Nephron (organoid): ENCODE measurements at regions not wholly inside any gene's neighbourhood (a gene's known extent, or its start where the extent isn't known, plus 50 kb on each side); places are given as distances from the start of the nearest gene placed in this dataset.
A peak's percentile ranks its signal among the peaks of the same experiment; 100 is the strongest.

ENCODE experiments used
- H3K27ac Mint-ChIP-seq, 3 experiments: 2 replicates each; pipeline ENCODE4 v1.8.0; 2020; ENCODE audit warnings: mixed read lengths in 3 of 3, mild to moderate bottlenecking in 2 of 3, moderate library complexity in 1 of 3
- H3K27me3 Mint-ChIP-seq: 2 replicates; pipeline ENCODE4 v1.8.0; 2021; ENCODE audit warnings: low read depth, mild to moderate bottlenecking, moderate library complexity, mixed read lengths
- H3K36me3 Mint-ChIP-seq: 2 replicates; pipeline ENCODE4 v1.8.0; 2020; ENCODE audit warnings: low read depth, mixed read lengths
- H3K4me1 Mint-ChIP-seq: 2 replicates; pipeline ENCODE4 v1.8.0; 2020; ENCODE audit warnings: mixed read lengths
- H3K4me3 Mint-ChIP-seq, 3 experiments: 2 replicates each; pipeline ENCODE4 v1.8.0; 2020; ENCODE audit warnings: mild to moderate bottlenecking in 3 of 3, mixed read lengths in 3 of 3, moderate library complexity in 2 of 3
- H3K9me3 Mint-ChIP-seq: 2 replicates; pipeline ENCODE4 v1.8.0; 2020; ENCODE audit warnings: mixed read lengths
- CTCF ChIP-seq, 3 experiments: fragments of 200-600 bp; sonication (generic); IDR thresholded peaks; one replicate each; pipeline ENCODE4 v1.5.0; 2021; ENCODE audit warnings: antibody characterized with exemption in 3 of 3; ENCODE audit not compliant: unreplicated experiment in 3 of 3

- peaks cover 26% of the 10 kb centered on the region for H3K27me3 Mint-ChIP-seq
- H3K4me3 Mint-ChIP-seq: no peak overlapping the region
- no peak overlapping the region for H3K27ac Mint-ChIP-seq
- H3K4me1 Mint-ChIP-seq: peaks cover 4% of the 10 kb centered on the region
- no peak for TF ChIP-seq CTCF (IDR thresholded peaks at IDR 0.05; ENCODE audit: unreplicated experiment in 3 of 3)
- H3K36me3 Mint-ChIP-seq: no peaks in the 10 kb centered on the region
- H3K9me3 Mint-ChIP-seq: no peaks in the 10 kb centered on the region
These were observed 80.1 kb upstream of the TP53I11 start for GRCh38 chr11:45030778-45031177.

- Mint-ChIP-seq H3K27me3 (peaks cover 33% of the 10 kb centered on the region), H3K36me3 (no peaks in the 10 kb centered on the region), H3K9me3 (no peaks in the 10 kb centered on the region), H3K4me3 (no peak overlapping the region), H3K27ac (no peak overlapping the region), H3K4me1 (no peaks in the 10 kb centered on the region)
- no peak for TF ChIP-seq CTCF (IDR thresholded peaks at IDR 0.05; ENCODE audit: unreplicated experiment in 3 of 3)
These were observed 81.3 kb upstream of the TP53I11 start for GRCh38 chr11:45031912-45032519.

GRCh38 chr11:45035413-45035812 lies 84.7 kb upstream of the TP53I11 start:
- H3K4me3 Mint-ChIP-seq: no peak overlapping the region
- TF ChIP-seq CTCF (IDR thresholded peaks at IDR 0.05; ENCODE audit: unreplicated experiment in 3 of 3): no peak

GRCh38 chr11:45036010-45036409 lies 85.3 kb upstream of the TP53I11 start:
- Mint-ChIP-seq H3K27ac (no peak overlapping the region), H3K36me3 (peaks cover 4% of the 10 kb centered on the region), H3K27me3 (peaks cover 27% of the 10 kb centered on the region), H3K9me3 (peaks cover 18% of the 10 kb centered on the region), H3K4me3 (no peak overlapping the region), H3K4me1 (no peaks in the 10 kb centered on the region)
- TF ChIP-seq CTCF (IDR thresholded peaks at IDR 0.05; ENCODE audit: unreplicated experiment in 3 of 3): no peak

More at GRCh38 chr11:45035413-45035812, 84.7 kb upstream of the TP53I11 start:
- peaks cover 18% of the 10 kb centered on the region for H3K9me3 Mint-ChIP-seq
- peak overlapping the region in 1 of 3 experiments; percentile 50 for H3K27ac Mint-ChIP-seq
- H3K36me3 Mint-ChIP-seq: peaks cover 4% of the 10 kb centered on the region
- H3K27me3 Mint-ChIP-seq: peaks cover 24% of the 10 kb centered on the region
- no peaks in the 10 kb centered on the region for H3K4me1 Mint-ChIP-seq

- Mint-ChIP-seq H3K36me3 (peaks cover 4% of the 10 kb centered on the region), H3K27me3 (peaks cover 25% of the 10 kb centered on the region), H3K4me1 (no peaks in the 10 kb centered on the region), H3K4me3 (no peak overlapping the region), H3K9me3 (peaks cover 18% of the 10 kb centered on the region), H3K27ac (no peak overlapping the region)
- no peak for TF ChIP-seq CTCF (IDR thresholded peaks at IDR 0.05; ENCODE audit: unreplicated experiment in 3 of 3)
These were observed 86.0 kb upstream of the TP53I11 start for GRCh38 chr11:45036733-45037132.

GRCh38 chr11:45037434-45038005 lies 86.8 kb upstream of the TP53I11 start:
- no peak for TF ChIP-seq CTCF (IDR thresholded peaks at IDR 0.05; ENCODE audit: unreplicated experiment in 3 of 3)
- Mint-ChIP-seq H3K4me1 (no peaks in the 10 kb centered on the region), H3K36me3 (peaks cover 4% of the 10 kb centered on the region), H3K27me3 (peaks cover 20% of the 10 kb centered on the region), H3K4me3 (no peak overlapping the region), H3K27ac (no peak overlapping the region), H3K9me3 (peaks cover 18% of the 10 kb centered on the region)
